HG03159 (cell line): ENCODE measurements at regions not wholly inside any gene's neighbourhood (a gene's known extent, or its start where the extent isn't known, plus 50 kb on each side); places are given as distances from the start of the nearest gene placed in this dataset.
"Not testable (repeated sequence)": the region's sequence is repeated elsewhere in the genome, so short reads cannot be mapped to it uniquely, and the experiment has no call there.

ENCODE experiments used
- ATAC-seq: cut with Tn5 transposase; IDR thresholded peaks from one replicate; pipeline ENCODE4 v1.9.1; 2021; ENCODE audit warnings: mild to moderate bottlenecking, moderate library complexity; ENCODE audit not compliant: unreplicated experiment

DNA sequence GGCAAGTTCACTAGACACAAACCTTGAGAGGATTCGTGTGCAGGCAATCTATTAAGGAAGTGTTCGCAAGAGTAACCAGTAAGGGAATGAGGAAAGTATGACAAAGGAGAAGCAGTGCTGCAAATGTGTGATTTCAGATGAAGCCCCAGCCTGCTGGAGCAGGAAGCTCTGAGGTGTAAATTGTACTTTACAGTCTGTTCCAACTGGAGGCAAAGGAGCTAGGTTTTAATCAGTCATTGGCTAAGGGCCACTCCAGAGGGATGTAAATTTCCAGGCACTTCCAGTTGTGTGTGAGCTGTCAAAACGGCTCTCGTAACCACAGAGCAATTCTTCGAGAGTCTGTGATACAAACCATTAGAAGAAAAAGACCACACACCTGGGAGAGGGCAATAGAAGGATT is 359.5 kb upstream of the FAM98A start:
- no peak for ATAC-seq

- no peak for ATAC-seq
These were observed 350.3 kb upstream of the FAM98A start for GRCh38 chr2:33949371-33949770.

GRCh38 chr2:33946193-33946592 is 347.1 kb upstream of the FAM98A start:
- no peak for ATAC-seq

DNA sequence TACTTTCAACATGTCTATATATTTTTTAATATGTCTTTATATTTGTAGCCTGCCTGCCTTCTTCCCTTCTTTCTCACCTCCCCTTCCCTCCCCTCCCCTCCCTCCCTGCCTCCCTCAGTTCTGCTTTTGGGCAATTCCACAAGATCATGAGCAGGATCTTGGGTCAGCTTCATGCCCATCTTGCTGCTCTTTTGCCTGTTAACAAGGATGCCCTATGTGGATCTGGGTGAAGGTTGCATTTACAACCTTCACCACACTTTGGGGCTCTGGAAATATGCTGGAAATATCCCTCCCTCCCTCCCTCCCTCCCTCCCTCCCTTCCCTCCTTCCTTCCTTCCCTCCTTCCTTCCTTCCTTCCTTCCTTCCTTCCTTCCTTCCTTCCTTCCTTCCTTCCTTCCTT is 334.1 kb upstream of the FAM98A start:
- ATAC-seq: no peak

GRCh38 chr2:33931164-33931563 is 332.1 kb upstream of the FAM98A start:
- ATAC-seq: no peak

DNA sequence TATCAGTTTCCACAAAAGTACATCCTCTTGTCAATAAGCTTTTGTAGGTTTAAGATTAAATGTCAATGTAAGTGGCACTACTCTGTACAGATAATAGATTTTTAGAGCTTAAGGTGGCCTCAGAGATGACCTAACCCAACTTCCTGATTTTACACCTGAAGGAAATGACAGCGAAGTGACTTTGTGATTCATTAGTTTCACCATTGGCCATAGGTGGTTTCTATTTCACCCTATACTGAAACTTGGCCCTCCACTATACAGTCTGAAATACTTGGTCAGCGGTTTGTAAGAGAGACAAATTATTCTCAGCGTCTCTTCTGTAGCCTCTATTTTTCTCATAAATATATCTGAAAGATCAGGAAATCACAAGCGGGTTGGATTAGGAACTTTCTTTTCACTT is 330.4 kb upstream of the FAM98A start:
- peak; percentile 94 for ATAC-seq

DNA sequence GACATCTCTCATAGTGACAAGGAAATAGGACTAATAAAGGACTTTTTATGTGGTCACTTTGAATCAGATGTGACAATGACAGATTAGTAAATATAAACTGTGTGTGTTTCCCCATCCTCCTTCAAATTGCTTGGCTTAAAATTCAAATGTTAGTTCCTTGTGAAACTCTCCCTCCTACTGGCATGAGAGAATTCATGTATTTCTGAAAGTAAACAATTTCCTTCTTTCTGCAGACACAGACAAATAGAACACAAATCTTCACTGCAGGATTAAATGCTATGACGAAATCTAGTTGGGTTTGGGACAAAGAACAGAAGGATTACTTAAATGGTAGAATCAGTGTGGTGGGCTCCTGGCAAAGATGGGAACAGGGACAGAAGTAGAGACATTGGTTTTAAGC is 328.7 kb upstream of the FAM98A start:
- ATAC-seq: no peak

GRCh38 chr2:33925311-33925710 is 326.2 kb upstream of the FAM98A start:
- no peak for ATAC-seq

DNA sequence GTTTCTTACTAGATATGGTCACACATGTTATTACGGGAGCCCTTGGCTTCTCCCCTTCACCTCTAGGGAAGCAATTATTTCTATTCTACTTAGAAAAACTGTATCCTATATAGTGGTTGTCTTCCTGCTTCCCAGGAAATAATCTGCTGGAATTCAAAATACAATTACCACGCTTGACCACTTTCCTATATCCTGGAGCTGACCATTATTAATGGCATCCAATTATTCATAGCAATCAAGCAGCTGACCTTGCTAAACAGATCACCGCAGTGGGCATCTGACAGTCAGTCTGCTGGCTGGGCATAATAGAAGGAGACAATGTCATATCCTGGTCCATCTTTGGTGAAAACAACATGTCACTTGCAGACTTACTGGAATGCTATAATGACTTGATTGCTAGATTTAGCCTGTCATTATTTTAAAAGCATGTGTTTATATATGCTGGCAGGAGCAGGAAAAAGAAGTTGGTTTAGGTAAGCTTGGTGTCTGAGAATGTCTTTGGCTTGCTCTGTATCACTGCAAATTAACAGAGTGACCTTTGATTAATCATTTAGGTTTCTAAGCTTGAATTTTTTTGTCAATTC is 325.6 kb upstream of the FAM98A start:
- ATAC-seq: no peak

DNA sequence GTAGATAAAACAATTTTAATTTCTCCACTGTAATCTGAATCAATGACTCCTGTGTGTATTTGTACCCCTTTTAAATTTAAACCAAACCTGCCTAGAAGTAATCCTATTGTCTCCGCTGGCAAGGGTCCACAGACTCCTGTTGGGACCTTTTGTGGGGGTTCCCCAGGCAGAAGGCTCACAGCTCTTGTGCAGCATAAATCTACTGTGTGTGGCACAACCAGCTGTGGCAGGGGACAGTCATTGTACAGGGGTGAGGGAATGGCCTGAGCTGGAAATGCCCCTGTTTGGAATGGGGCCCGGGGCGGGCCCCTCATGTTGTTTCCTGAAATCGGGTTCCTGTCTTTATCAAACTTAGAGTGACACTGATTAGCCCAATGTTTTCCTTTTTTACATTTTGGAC is 318.2 kb upstream of the FAM98A start:
- ATAC-seq: no peak

- ATAC-seq: no peak
These were observed 314.0 kb upstream of the FAM98A start for GRCh38 chr2:33913071-33913616.

GRCh38 chr2:33911327-33911726 is 312.2 kb upstream of the FAM98A start:
- ATAC-seq: no peak

- ATAC-seq: no peak
These were observed 311.0 kb upstream of the FAM98A start for GRCh38 chr2:33909945-33910695.

DNA sequence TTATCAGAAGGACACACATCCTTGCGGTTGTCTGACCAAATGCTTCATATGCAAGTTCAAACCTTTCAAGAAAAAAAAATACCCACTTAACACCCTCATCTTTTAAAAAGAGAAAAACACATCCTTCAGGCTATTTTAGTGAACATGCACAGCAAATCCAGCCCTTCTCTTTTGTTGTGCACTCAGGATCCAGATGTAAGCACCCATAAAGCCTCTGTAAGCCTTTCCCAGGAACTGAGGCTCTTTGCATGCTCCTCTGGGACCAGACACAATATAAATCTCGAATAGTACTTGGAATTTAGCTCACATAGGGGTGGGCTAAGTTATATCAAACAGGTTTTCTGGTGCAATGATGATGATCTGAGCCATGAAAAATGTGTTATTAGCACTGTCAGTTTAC is 308.8 kb upstream of the FAM98A start:
- no peak for ATAC-seq

DNA sequence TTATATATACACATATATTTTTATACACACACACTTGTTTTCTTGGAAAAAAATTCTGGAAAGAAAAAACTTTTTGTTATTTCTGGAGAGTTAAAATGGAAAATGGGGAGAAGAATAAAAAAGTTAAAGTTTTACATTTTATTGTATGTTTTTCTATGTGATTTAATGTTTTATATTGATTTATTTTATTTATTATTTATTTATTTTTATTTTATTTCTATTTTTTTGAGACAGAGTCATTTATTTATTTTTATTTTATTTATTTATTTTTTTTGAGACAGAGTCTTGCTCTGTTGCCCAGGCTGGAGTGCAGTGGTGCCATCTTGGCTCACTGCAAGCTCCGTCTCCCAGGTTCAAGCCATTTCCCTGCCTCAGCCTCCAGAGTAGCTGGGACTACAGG is 307.0 kb upstream of the FAM98A start:
- not testable (repeated sequence) for ATAC-seq

DNA sequence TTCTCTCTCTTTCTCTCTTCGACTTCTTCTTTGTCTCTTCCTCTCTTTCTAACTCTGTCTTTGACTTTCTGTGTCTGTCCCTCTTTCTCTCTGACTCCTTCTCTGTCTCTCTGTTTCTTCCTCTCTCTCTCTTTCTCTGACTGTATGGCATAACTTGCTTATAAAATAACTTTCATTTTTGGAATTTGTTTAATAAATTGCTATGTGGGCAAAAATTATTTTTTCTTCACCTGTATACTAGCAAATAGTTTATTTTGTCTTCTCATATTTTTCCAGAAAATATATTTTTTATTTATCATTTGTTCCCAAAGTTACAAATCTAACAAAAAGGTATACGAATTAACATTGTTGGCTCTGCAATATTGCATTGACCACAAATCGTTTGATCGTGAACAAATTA is 305.7 kb upstream of the FAM98A start:
- ATAC-seq: no peak

- no peak for ATAC-seq
These were observed 304.6 kb upstream of the FAM98A start for GRCh38 chr2:33903701-33904100.

DNA sequence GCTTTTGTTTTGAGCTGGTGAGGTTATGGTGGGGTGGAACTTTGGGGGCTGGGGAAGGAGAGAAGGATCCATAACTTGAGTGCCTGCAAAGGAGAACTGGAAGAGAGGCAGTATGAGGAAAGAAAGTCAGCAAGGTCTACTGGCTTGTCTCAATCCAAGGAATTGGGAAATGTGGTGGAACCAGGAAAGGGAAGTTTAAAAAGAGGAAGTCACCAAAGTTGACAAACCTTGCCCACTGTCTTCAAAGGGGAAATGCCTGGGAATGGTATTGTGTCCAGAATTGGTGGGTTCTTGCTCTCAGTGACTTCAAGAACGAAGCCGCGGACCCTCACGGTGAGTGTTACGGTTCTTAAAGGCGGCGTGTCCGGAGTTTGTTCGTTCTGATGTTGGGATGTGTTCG is 304.1 kb upstream of the FAM98A start:
- ATAC-seq: no peak

GRCh38 chr2:33900610-33901009 is 301.5 kb upstream of the FAM98A start:
- ATAC-seq: no peak

GRCh38 chr2:33897741-33898140 is 298.6 kb upstream of the FAM98A start:
- no peak for ATAC-seq

DNA sequence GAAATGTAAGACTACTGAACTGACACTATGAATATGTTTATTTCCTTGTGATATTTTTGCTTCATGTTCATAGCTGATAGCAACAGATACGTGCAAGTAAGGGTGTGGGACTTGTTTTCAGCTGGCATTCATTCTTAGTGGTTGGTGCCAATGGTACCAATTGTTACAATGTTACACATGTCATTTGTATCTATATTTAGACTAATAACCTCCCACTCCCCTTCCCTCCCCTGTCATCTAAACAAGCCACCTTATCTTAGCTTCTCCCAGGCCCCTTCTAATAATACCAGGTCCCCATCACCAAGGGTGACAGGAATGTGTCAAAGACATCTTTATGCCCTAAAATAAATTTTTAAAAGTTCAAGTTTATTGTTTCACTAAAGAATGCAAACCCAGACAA is 294.7 kb upstream of the FAM98A start:
- ATAC-seq: no peak

- ATAC-seq: no peak
These were observed 292.5 kb upstream of the FAM98A start for GRCh38 chr2:33891616-33892015.

DNA sequence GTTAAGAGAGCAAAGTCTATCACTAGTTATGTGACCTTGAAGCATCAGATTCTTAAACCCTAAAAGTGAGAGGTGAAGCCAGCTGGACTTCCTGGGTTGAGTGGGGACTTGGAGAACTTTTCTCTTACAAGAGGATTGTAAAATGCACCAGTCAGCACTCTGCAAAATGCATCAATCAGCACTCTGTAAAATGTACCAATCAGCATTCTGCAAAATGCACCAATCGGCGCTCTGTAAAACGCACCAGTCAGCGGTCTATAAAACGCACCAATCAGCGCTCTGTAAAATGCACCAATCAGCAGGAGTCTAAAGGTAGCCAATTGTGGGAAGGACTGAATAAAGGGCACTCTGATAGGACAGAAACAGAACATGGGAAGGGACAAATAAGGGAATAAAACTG is 291.6 kb upstream of the FAM98A start:
- ATAC-seq: no peak
